ENCODE measurements at regions not wholly inside any gene's neighbourhood (a gene's known extent, or its start where the extent isn't known, plus 50 kb on each side); places are given as distances from the start of the nearest gene placed in this dataset.

- CTCF ChIA-PET (ENCODE audit: low intra/inter-chr PET ratio, low total read pairs): no interaction called here
- FAIRE-seq (no peak), ATAC-seq (no peak), DNase-seq (ENCODE audit: low spot score) (no peak)
- Histone ChIP-seq H3K9me3 (ENCODE audit: low read length) (no peaks in the 10 kb centered on the region; the same call in 1 of the 2 replicates), H3K4me1 (ENCODE audit: insufficient read depth, low read length) (no peaks in the 10 kb centered on the region), H4K20me1 (ENCODE audit: insufficient read depth, low read length) (no peaks in the 10 kb centered on the region), H2AFZ (ENCODE audit: low read length) (no peak overlapping the region), H3K79me2 (ENCODE audit: insufficient read depth, low read length) (no peaks in the 10 kb centered on the region), H3K27me3 (ENCODE audit: control insufficient read depth in 1 of 2, insufficient read depth in 2 of 2, low read length in 2 of 2) (no peaks in the 10 kb centered on the region), H3K27ac (ENCODE audit: extremely low read length, insufficient read depth, low read length) (no peak overlapping the region), H3K36me3 (replicated peaks in 1 of 2; ENCODE audit: control insufficient read depth in 1 of 2, insufficient read depth in 2 of 2, low read length in 2 of 2) (no peaks in the 10 kb centered on the region), H3K9ac (ENCODE audit: insufficient read depth, low read depth, low read length) (no peak overlapping the region), H3K4me3 (replicated peaks in 1 of 3; ENCODE audit: insufficient read depth in 1 of 3, low read depth in 2 of 3, low read length in 3 of 3) (no peak overlapping the region), H3K4me2 (ENCODE audit: low read depth, low read length) (no peak overlapping the region)
- in situ Hi-C loops (cut with HindIII; ENCODE audit: extremely low pct_ligation_motif_present, low pct_unique_long_range_greater_than_20kb) (no loop called here), intact Hi-C loops (cut with micrococcal nuclease; ENCODE audit: unreplicated experiment) (no loop called here)
- POLR2A ChIA-PET: no interaction called here
- TF ChIP-seq, protein P1, sequence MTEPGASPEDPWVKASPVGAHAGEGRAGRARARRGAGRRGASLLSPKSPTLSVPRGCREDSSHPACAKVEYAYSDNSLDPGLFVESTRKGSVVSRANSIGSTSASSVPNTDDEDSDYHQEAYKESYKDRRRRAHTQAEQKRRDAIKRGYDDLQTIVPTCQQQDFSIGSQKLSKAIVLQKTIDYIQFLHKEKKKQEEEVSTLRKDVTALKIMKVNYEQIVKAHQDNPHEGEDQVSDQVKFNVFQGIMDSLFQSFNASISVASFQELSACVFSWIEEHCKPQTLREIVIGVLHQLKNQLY (CRISPR knock-in tag; IDR thresholded peaks at IDR 0.05): no peak
- TF ChIP-seq, protein P2, sequence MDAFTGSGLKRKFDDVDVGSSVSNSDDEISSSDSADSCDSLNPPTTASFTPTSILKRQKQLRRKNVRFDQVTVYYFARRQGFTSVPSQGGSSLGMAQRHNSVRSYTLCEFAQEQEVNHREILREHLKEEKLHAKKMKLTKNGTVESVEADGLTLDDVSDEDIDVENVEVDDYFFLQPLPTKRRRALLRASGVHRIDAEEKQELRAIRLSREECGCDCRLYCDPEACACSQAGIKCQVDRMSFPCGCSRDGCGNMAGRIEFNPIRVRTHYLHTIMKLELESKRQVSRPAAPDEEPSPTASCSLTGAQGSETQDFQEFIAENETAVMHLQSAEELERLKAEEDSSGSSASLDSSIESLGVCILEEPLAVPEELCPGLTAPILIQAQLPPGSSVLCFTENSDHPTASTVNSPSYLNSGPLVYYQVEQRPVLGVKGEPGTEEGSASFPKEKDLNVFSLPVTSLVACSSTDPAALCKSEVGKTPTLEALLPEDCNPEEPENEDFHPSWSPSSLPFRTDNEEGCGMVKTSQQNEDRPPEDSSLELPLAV (CRISPR knock-in tag; conservative IDR thresholded peaks at IDR 0.05; ENCODE audit: low read depth): no peak
- no peak for TF ChIP-seq SYNCRIP (IDR thresholded peaks at IDR 0.05; ENCODE audit: insufficient read depth, low read depth, low read length)
- TF ChIP-seq DMAP1 (CRISPR knock-in tag; IDR thresholded peaks at IDR 0.05): no peak
- TF ChIP-seq CTCF (CRISPR knock-in tag; IDR thresholded peaks at IDR 0.05): no peak
- no peak for TF ChIP-seq ZNF503 (CRISPR knock-in tag; IDR thresholded peaks at IDR 0.05)
- no peak for TF ChIP-seq ZNF335 (CRISPR knock-in tag; IDR thresholded peaks at IDR 0.05)
- TF ChIP-seq MTA1 (CRISPR knock-in tag; IDR thresholded peaks at IDR 0.05; ENCODE audit: borderline replicate concordance): no peak
- no peak for TF ChIP-seq ZNF253 (CRISPR knock-in tag; IDR thresholded peaks at IDR 0.05; ENCODE audit: borderline replicate concordance)
- no peak for TF ChIP-seq ZNF205 (CRISPR knock-in tag; IDR thresholded peaks at IDR 0.05)
- TF ChIP-seq SMAD1 (CRISPR knock-in tag; IDR thresholded peaks at IDR 0.05; ENCODE audit: borderline replicate concordance, low read depth): no peak
- TF ChIP-seq ZKSCAN5 (CRISPR knock-in tag; IDR thresholded peaks at IDR 0.05): no peak
- TF ChIP-seq SSRP1 (CRISPR knock-in tag; IDR thresholded peaks at IDR 0.05): no peak
- TF ChIP-seq TRAFD1 (CRISPR knock-in tag; IDR thresholded peaks at IDR 0.05; ENCODE audit: borderline replicate concordance): no peak
- TF ChIP-seq ZNF672 (CRISPR knock-in tag; IDR thresholded peaks at IDR 0.05): no peak
- no TSS peak for BruUV-seq (replicated peaks)
- WGBS (ENCODE audit: low lambda C conversion rate): 0% methylated on average over 2 of the region's 2 CpGs
Observed at GRCh38 chr7:45404622-45405021, 169.5 kb upstream of the ADCY1 start.
